ENCODE measurements at regions not wholly inside any gene's neighbourhood (a gene's known extent, or its start where the extent isn't known, plus 50 kb on each side); places are given as distances from the start of the nearest gene placed in this dataset.
"Not testable (repeated sequence)": the region's sequence is repeated elsewhere in the genome, so short reads cannot be mapped to it uniquely, and the experiment has no call there.

DNA sequence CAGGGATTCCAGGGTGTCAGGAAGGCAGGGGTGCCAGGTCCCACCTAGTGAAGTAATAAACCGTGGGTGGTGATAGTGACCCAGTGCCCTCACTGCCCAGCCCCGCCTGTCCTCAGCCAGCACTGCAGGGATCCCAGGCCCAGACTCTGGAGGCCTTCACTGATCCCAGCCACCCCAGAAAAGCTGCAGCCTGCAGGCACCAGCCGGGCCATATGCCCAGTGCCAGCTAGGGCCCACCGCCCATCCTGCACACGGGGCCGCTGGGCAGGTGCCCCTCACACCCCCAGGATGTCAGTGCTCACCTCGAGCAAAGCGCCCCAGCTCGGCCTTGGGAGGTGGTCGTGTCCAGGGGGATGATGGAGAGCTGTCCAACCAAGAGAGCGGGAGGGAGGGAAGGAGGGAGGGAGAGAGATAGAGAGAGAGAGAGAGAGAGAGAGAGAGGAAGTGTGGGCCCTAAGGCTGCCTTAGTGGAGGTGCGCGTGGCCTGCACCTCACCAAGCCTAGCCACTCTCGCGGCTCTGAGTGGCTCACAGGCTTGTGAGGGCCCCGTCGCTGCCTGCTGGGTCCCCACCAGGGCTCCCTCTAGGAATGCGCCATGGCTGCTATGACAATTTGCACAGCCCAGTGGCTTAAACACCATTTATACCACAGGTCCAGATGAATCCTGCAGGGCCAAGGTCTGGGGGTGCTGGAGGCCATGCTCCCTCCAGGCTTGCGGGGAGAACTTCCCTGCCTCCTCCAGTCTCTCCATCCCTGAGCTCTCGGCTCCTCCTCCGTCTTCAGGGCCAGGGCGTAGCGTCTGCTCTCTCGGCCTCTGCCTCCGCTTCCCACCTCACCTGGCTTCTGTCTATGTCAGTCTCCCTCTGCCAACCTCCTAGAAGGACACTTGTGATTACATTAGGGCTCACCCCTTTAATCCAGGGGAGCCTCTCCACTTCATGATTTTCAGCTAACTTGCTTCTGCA, 401.0 kb downstream of the TMEM121 start:
- Histone ChIP-seq H3K36me3 (ENCODE audit: control insufficient read depth in 2 of 2, extremely low read depth in 1 of 2, insufficient read depth in 2 of 2, low read length in 2 of 2) (no peaks in the 10 kb centered on the region), H4K20me1 (replicated peaks; ENCODE audit: control insufficient read depth, extremely low read depth, insufficient read depth, low read length) (no peaks in the 10 kb centered on the region), H3K9me3 (replicated peaks; ENCODE audit: control insufficient read depth, insufficient read depth, low read length) (peaks cover 13% of the 10 kb centered on the region), H3K27me3 (ENCODE audit: control insufficient read depth in 2 of 2, insufficient read depth in 2 of 2, low read length in 2 of 2) (no peaks in the 10 kb centered on the region), H3K4me3 (replicated peaks in 1 of 3; ENCODE audit: insufficient read depth in 1 of 3, low read depth in 1 of 3, low read length in 3 of 3) (no peak overlapping the region), H3K4me1 (ENCODE audit: control insufficient read depth, extremely low read depth, insufficient read depth, low read length) (no peaks in the 10 kb centered on the region), H3K27ac (ENCODE audit: insufficient read depth, low read depth, low read length) (no peak overlapping the region), H3K9me1 (replicated peaks; ENCODE audit: control insufficient read depth, extremely low read depth, insufficient read depth, low read length) (no peaks in the 10 kb centered on the region), H3K4me2 (ENCODE audit: insufficient read depth, low read length) (no peak overlapping the region), H2AFZ (ENCODE audit: low read depth, low read length) (no peak overlapping the region), H3K79me2 (ENCODE audit: control insufficient read depth, insufficient read depth, low read length) (no peaks in the 10 kb centered on the region), H3K9ac (replicated peaks; ENCODE audit: extremely low read depth, insufficient read depth, low read length) (no peak overlapping the region)
- TF ChIP-seq, protein P1, sequence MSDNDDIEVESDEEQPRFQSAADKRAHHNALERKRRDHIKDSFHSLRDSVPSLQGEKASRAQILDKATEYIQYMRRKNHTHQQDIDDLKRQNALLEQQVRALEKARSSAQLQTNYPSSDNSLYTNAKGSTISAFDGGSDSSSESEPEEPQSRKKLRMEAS (IDR thresholded peaks at IDR 0.05; ENCODE audit: insufficient read depth, insufficient read length): no peak
- TF ChIP-seq POLR2AphosphoS5 (IDR thresholded peaks at IDR 0.05; ENCODE audit: insufficient read depth, low read depth, low read length) (no peak), MYC (IDR thresholded peaks at IDR 0.05; ENCODE audit: low read depth, low read length) (no peak), GATA2 (IDR thresholded peaks at IDR 0.05; ENCODE audit: insufficient read depth, insufficient read length, low read depth, low read length) (no peak), POLR2A (IDR thresholded peaks at IDR 0.05; ENCODE audit: low read depth, low read length) (no peak), JUN (IDR thresholded peaks at IDR 0.05; ENCODE audit: borderline replicate concordance, insufficient read depth, insufficient read length, low read depth) (no peak), EZH2 (IDR thresholded peaks at IDR 0.05; ENCODE audit: borderline replicate concordance, low read depth, low read length, severe bottlenecking) (no peak), FOS (IDR thresholded peaks at IDR 0.05; ENCODE audit: borderline replicate concordance, insufficient read depth, low read length) (no peak)
- TF ChIP-seq, protein P2, sequence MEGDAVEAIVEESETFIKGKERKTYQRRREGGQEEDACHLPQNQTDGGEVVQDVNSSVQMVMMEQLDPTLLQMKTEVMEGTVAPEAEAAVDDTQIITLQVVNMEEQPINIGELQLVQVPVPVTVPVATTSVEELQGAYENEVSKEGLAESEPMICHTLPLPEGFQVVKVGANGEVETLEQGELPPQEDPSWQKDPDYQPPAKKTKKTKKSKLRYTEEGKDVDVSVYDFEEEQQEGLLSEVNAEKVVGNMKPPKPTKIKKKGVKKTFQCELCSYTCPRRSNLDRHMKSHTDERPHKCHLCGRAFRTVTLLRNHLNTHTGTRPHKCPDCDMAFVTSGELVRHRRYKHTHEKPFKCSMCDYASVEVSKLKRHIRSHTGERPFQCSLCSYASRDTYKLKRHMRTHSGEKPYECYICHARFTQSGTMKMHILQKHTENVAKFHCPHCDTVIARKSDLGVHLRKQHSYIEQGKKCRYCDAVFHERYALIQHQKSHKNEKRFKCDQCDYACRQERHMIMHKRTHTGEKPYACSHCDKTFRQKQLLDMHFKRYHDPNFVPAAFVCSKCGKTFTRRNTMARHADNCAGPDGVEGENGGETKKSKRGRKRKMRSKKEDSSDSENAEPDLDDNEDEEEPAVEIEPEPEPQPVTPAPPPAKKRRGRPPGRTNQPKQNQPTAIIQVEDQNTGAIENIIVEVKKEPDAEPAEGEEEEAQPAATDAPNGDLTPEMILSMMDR (IDR thresholded peaks at IDR 0.05; ENCODE audit: extremely low read depth in 1 of 2, insufficient read depth in 1 of 2, low read depth in 1 of 2, low read length in 2 of 2): no peak
- dilution Hi-C loops (cut with MboI; ENCODE audit: extremely low pct_ligation_motif_present, low sequenced_read_pairs) (no loop called here), intact Hi-C loops (cut with micrococcal nuclease) (no loop called here)
- DNase-seq (ENCODE audit: low read depth, low spot score) (no peak), FAIRE-seq (no peak)
- CTCF ChIA-PET: no interaction called here
- POLR2A ChIA-PET: no interaction called here
- BruUV-seq (replicated peaks): no TSS peak

DNA sequence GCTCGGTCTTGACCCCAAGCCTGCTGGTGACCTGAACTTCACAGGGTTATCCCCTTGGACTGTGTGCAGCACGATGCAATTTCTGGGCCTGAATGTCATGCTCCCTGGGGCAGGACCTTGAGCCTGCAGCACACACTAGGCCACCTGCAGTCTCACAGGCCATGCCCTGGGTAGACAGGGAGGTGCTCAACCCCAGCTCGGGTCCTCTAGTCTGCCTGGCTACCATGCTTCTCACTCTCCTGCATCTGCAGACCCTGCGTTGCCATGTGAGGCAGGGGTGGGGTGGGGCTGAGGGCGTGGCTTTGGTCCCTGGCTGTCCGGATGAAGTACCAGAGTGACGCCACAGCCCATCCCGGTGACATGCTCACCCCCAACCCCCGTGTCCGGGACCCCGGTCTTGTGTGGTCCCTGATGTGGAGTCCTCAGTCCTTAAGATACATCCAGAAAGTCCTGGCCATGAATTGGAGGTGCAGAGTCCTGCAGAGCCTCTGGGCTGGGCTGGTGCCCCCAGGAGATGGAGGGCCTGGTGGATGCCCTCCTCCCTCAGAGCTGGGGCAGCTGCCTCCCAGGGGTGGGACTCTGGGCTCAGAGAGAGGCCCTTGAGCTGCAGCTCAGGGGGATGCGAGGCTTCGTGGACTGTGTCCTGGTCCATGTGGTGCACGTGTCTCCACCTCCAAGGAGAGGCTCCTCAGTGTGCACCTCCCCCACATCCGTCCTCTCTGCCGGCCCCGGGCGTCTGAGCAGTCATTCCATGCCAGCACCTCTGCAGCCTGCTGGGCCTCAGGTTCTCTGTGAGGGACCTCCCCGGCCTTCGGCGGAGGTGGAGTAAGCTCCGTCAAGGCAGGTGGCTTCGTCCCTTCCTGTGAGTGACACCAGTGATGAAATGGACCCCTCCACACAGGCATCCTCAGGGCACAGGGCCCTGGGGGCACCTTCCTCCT, 402.1 kb downstream of the TMEM121 start:
- DNase-seq (ENCODE audit: low read depth, low spot score); POLR2A ChIA-PET; dilution Hi-C loops (cut with MboI; ENCODE audit: extremely low pct_ligation_motif_present, low sequenced_read_pairs); H3K36me3 ChIP-seq (ENCODE audit: control insufficient read depth in 2 of 2, extremely low read depth in 1 of 2, insufficient read depth in 2 of 2, low read length in 2 of 2); H3K9ac ChIP-seq (replicated peaks; ENCODE audit: extremely low read depth, insufficient read depth, low read length); H3K4me3 ChIP-seq (replicated peaks in 1 of 3; ENCODE audit: insufficient read depth in 1 of 3, low read depth in 1 of 3, low read length in 3 of 3); H3K9me1 ChIP-seq (replicated peaks; ENCODE audit: control insufficient read depth, extremely low read depth, insufficient read depth, low read length); BruUV-seq (replicated peaks); H3K4me2 ChIP-seq (ENCODE audit: insufficient read depth, low read length); H3K79me2 ChIP-seq (ENCODE audit: control insufficient read depth, insufficient read depth, low read length); CTCF ChIA-PET; H4K20me1 ChIP-seq (replicated peaks; ENCODE audit: control insufficient read depth, extremely low read depth, insufficient read depth, low read length); H2AFZ ChIP-seq (ENCODE audit: low read depth, low read length); intact Hi-C loops (cut with micrococcal nuclease); H3K27ac ChIP-seq (ENCODE audit: insufficient read depth, low read depth, low read length); FAIRE-seq; H3K4me1 ChIP-seq (ENCODE audit: control insufficient read depth, extremely low read depth, insufficient read depth, low read length); H3K27me3 ChIP-seq (ENCODE audit: control insufficient read depth in 2 of 2, insufficient read depth in 2 of 2, low read length in 2 of 2): not testable (repeated sequence)
- peaks cover 13% of the 10 kb centered on the region for H3K9me3 ChIP-seq (replicated peaks; ENCODE audit: control insufficient read depth, insufficient read depth, low read length)

Measured in endothelial cell of umbilical vein (primary cell).